ENCODE measurements at regions not wholly inside any gene's neighbourhood (a gene's known extent, or its start where the extent isn't known, plus 50 kb on each side); places are given as distances from the start of the nearest gene placed in this dataset.

DNA sequence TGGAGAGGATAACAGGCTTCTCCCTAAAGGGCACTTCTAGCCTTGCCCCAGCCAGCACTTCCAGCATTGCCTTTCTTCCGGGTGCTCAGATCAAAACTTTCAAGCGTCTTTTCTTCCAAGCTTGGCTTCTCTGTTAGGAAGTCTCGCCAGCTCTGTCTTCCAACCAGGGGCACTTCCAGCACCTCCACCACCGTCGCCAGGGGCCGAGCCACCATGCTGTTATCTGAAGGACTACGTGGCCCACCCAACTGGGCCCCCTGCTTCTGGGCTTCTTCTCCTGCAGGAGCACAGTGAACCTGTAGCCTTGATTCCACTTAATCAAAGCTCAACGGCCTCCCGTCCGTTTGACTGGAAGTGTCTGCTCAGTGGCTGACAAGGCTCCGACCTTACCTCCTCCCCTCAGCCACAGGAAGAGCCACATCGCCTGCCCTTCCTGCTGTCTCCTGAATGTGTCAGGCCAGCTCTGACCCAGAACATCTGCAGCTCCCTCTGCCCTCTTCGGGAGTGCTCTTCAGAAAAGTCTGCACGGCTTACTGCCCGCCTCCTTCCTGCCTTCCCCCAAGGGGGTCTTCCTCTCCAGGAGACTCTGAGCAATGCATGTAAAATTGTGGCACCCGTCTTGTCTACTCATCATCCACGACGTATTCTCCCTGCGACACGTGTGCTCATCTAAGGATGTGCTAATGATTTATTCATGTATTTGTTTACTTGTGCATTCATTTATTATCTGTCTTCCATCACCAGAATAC is 527.0 kb downstream of the CDH26 start:
- BruUV-seq (replicated peaks) = no TSS peak
- H2AK9ac ChIP-seq (replicated peaks; ENCODE audit: low read depth, low read length, poor library complexity) = no peak overlapping the region
- no peak overlapping the region for H4K91ac ChIP-seq (ENCODE audit: insufficient read depth, low read depth, low read length)

More for the DNA sequence above, 527.0 kb downstream of the CDH26 start:
- no peak overlapping the region for H2AFZ ChIP-seq (replicated peaks; ENCODE audit: low read length, poor library complexity)
- no peak overlapping the region for H4K5ac ChIP-seq (ENCODE audit: low read depth, low read length)
- H3K36me3 ChIP-seq (ENCODE audit: control insufficient read depth, insufficient read depth, low read length) = no peaks in the 10 kb centered on the region
- no peak overlapping the region for H2BK15ac ChIP-seq (ENCODE audit: low read depth, low read length)
- no peaks in the 10 kb centered on the region for H3K79me1 ChIP-seq (ENCODE audit: low read depth in 1 of 2, low read length in 2 of 2)
- no peak overlapping the region for H3K4me2 ChIP-seq (ENCODE audit: low read depth, low read length)
- H3K4me1 ChIP-seq (ENCODE audit: control insufficient read depth, insufficient read depth, low read length) = no peaks in the 10 kb centered on the region
- intact Hi-C loops (cut with micrococcal nuclease) (no loop called here), dilution Hi-C loops (cut with HindIII; ENCODE audit: low sequenced_read_pairs, unreplicated experiment) (no loop called here), in situ Hi-C loops (cut with MboI; ENCODE audit: low sequenced_read_pairs) (no loop called here)
- CTCF ChIA-PET = no interaction called here
- no peaks in the 10 kb centered on the region for H3K9me1 ChIP-seq (ENCODE audit: insufficient read depth, low read length)
- H2BK120ac ChIP-seq (ENCODE audit: low read depth, low read length) = no peak overlapping the region
- no peak overlapping the region for H3K4me3 ChIP-seq (ENCODE audit: insufficient read depth, low read depth, low read length)
- TF ChIP-seq SMC3 (IDR thresholded peaks at IDR 0.05; ENCODE audit: low read depth, low read length) = no peak
- TF ChIP-seq BHLHE40 (IDR thresholded peaks at IDR 0.05; ENCODE audit: low read depth, low read length) = no peak
- TF ChIP-seq, protein P1, sequence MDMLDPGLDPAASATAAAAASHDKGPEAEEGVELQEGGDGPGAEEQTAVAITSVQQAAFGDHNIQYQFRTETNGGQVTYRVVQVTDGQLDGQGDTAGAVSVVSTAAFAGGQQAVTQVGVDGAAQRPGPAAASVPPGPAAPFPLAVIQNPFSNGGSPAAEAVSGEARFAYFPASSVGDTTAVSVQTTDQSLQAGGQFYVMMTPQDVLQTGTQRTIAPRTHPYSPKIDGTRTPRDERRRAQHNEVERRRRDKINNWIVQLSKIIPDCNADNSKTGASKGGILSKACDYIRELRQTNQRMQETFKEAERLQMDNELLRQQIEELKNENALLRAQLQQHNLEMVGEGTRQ (IDR thresholded peaks at IDR 0.05; ENCODE audit: low read depth, low read length) = no peak
- TF ChIP-seq MAFK (IDR thresholded peaks at IDR 0.05; ENCODE audit: low read depth, low read length) = no peak
- no peak for TF ChIP-seq RAD21 (IDR thresholded peaks at IDR 0.05; ENCODE audit: low read length)
- TF ChIP-seq CEBPB (IDR thresholded peaks at IDR 0.05; ENCODE audit: low read depth, low read length) = no peak
- TF ChIP-seq POLR2A (IDR thresholded peaks at IDR 0.05; ENCODE audit: low read depth, low read length) = no peak
- WGBS, 2 experiments (ENCODE audit: extremely low coverage in 2 of 2, insufficient read length in 1 of 2) = 48% methylated on average over 14 of the region's 20 CpGs; no CpG with 5 or more reads in 1 of the 2 experiments
- no peak overlapping the region for H3K23ac ChIP-seq (ENCODE audit: low read depth, low read length)
- no peaks in the 10 kb centered on the region for H3K27me3 ChIP-seq (ENCODE audit: control insufficient read depth, insufficient read depth, low read length)
- H2BK20ac ChIP-seq (ENCODE audit: low read depth, low read length) = no peak overlapping the region
- H2AK5ac ChIP-seq (ENCODE audit: low read depth, low read length) = no peak overlapping the region
- H3K27ac ChIP-seq (ENCODE audit: insufficient read depth, low read length) = no peak overlapping the region
- no peak for ATAC-seq (ENCODE audit: low read depth)
- POLR2A ChIA-PET (ENCODE audit: unreplicated experiment) = no interaction called here
- no peak overlapping the region for H3K56ac ChIP-seq (ENCODE audit: extremely low read depth, insufficient read depth, low read length)
- H4K20me1 ChIP-seq (ENCODE audit: insufficient read depth, low read length) = no peaks in the 10 kb centered on the region
- no peak overlapping the region for H3K9ac ChIP-seq (ENCODE audit: low read depth, low read length)
- no peak overlapping the region for H3K14ac ChIP-seq (replicated peaks; ENCODE audit: low read depth, low read length)
- no peak for DNase-seq
- H3K4ac ChIP-seq (ENCODE audit: low read depth, low read length) = no peak overlapping the region
- peaks cover 11% of the 10 kb centered on the region for H3K9me3 ChIP-seq (ENCODE audit: control insufficient read depth, insufficient read depth, low read length)
- no peak overlapping the region for H2BK5ac ChIP-seq (ENCODE audit: low read depth, low read length, poor library complexity, severe bottlenecking)
- H3K18ac ChIP-seq (ENCODE audit: low read depth, low read length) = no peak overlapping the region
- no peak overlapping the region for H4K8ac ChIP-seq (ENCODE audit: low read depth in 2 of 2, low read length in 2 of 2)
